Left hindlimb (tissue), 1 donor: ENCODE measurements at regions not wholly inside any gene's neighbourhood (a gene's known extent, or its start where the extent isn't known, plus 50 kb on each side); places are given as distances from the start of the nearest gene placed in this dataset.
A peak's percentile ranks its signal among the peaks of the same experiment; 100 is the strongest.

ENCODE experiments used
- DNase-seq: peaks from one replicate; pipeline ENCODE4 v3.0.0-alpha.2; 2018

- no peak for DNase-seq
These were observed 167.2 kb upstream of the SATB2 start for GRCh38 chr2:199624958-199625357.

- DNase-seq = no peak
These were observed 154.9 kb upstream of the SATB2 start for GRCh38 chr2:199612509-199613130.

- DNase-seq = no peak
These were observed 150.2 kb upstream of the SATB2 start for GRCh38 chr2:199607914-199608313.

- DNase-seq = no peak
These were observed 148.5 kb upstream of the SATB2 start for GRCh38 chr2:199606193-199606780.

- DNase-seq = peak; percentile 54
These were observed 146.1 kb upstream of the SATB2 start for GRCh38 chr2:199603721-199604291.

GRCh38 chr2:199602896-199603717 is 145.4 kb upstream of the SATB2 start:
- no peak for DNase-seq

- no peak for DNase-seq
These were observed 144.6 kb upstream of the SATB2 start for GRCh38 chr2:199602271-199602895.

- DNase-seq = no peak
These were observed 138.8 kb upstream of the SATB2 start for GRCh38 chr2:199596549-199596948.

- DNase-seq = no peak
These were observed 136.7 kb upstream of the SATB2 start for GRCh38 chr2:199594443-199594842.

GRCh38 chr2:199591826-199592225 is 134.1 kb upstream of the SATB2 start:
- no peak for DNase-seq

GRCh38 chr2:199590321-199591203 is 132.8 kb upstream of the SATB2 start:
- DNase-seq = no peak

GRCh38 chr2:199589306-199589705 is 131.6 kb upstream of the SATB2 start:
- DNase-seq = no peak

GRCh38 chr2:199588054-199588453 is 130.3 kb upstream of the SATB2 start:
- DNase-seq = no peak

- DNase-seq = no peak
These were observed 128.9 kb upstream of the SATB2 start for GRCh38 chr2:199586646-199587045.

- DNase-seq = no peak
These were observed 125.9 kb upstream of the SATB2 start for GRCh38 chr2:199583676-199584075.

GRCh38 chr2:199581935-199582360 is 124.2 kb upstream of the SATB2 start:
- no peak for DNase-seq

GRCh38 chr2:199581408-199581807 is 123.7 kb upstream of the SATB2 start:
- DNase-seq = no peak

GRCh38 chr2:199575416-199575815 is 117.7 kb upstream of the SATB2 start:
- DNase-seq = no peak

GRCh38 chr2:199572571-199572970 is 114.8 kb upstream of the SATB2 start:
- DNase-seq = no peak

- no peak for DNase-seq
These were observed 113.2 kb upstream of the SATB2 start for GRCh38 chr2:199570934-199571333.

- DNase-seq = no peak
These were observed 111.6 kb upstream of the SATB2 start for GRCh38 chr2:199569336-199569735.

GRCh38 chr2:199558156-199558555 is 100.4 kb upstream of the SATB2 start:
- no peak for DNase-seq
